ENCODE measurements at regions not wholly inside any gene's neighbourhood (a gene's known extent, or its start where the extent isn't known, plus 50 kb on each side); places are given as distances from the start of the nearest gene placed in this dataset.

GRCh38 chr6:33857932-33858475 is 54.2 kb upstream of the MLN start:
- Histone ChIP-seq H3K36me3 (ENCODE audit: control insufficient read depth, insufficient read depth, low read length) (no peaks in the 10 kb centered on the region), H3K9me3 (ENCODE audit: control insufficient read depth, insufficient read depth, low read length) (no peaks in the 10 kb centered on the region), H3K27me3 (ENCODE audit: control insufficient read depth, insufficient read depth, low read length) (peaks cover 2% of the 10 kb centered on the region), H3K4me1 (ENCODE audit: control insufficient read depth, insufficient read depth, low read length) (no peaks in the 10 kb centered on the region), H3K9ac (ENCODE audit: low read depth, low read length) (no peak overlapping the region), H3K4me3 (ENCODE audit: low read depth, low read length) (no peak overlapping the region)

GRCh38 chr6:33857093-33857931 is 53.5 kb upstream of the MLN start:
- H3K9ac ChIP-seq (ENCODE audit: low read depth, low read length): peak overlapping the region; percentile 5
- no peaks in the 10 kb centered on the region for H3K9me3 ChIP-seq (ENCODE audit: control insufficient read depth, insufficient read depth, low read length)
- H3K4me1 ChIP-seq (ENCODE audit: control insufficient read depth, insufficient read depth, low read length): no peaks in the 10 kb centered on the region
- H3K36me3 ChIP-seq (ENCODE audit: control insufficient read depth, insufficient read depth, low read length): no peaks in the 10 kb centered on the region
- no peak overlapping the region for H3K4me3 ChIP-seq (ENCODE audit: low read depth, low read length)
- H3K27me3 ChIP-seq (ENCODE audit: control insufficient read depth, insufficient read depth, low read length): peaks cover 2% of the 10 kb centered on the region

GRCh38 chr6:33856655-33857054 is 52.9 kb upstream of the MLN start:
- Histone ChIP-seq H3K4me1 (ENCODE audit: control insufficient read depth, insufficient read depth, low read length) (no peaks in the 10 kb centered on the region), H3K9ac (ENCODE audit: low read depth, low read length) (peak overlapping the region; percentile 5), H3K9me3 (ENCODE audit: control insufficient read depth, insufficient read depth, low read length) (no peaks in the 10 kb centered on the region), H3K27me3 (ENCODE audit: control insufficient read depth, insufficient read depth, low read length) (peaks cover 2% of the 10 kb centered on the region), H3K4me3 (ENCODE audit: low read depth, low read length) (no peak overlapping the region), H3K36me3 (ENCODE audit: control insufficient read depth, insufficient read depth, low read length) (no peaks in the 10 kb centered on the region)

- Histone ChIP-seq H3K4me1 (ENCODE audit: control insufficient read depth, insufficient read depth, low read length) (peaks cover 2% of the 10 kb centered on the region), H3K4me3 (ENCODE audit: low read depth, low read length) (no peak overlapping the region), H3K27me3 (ENCODE audit: control insufficient read depth, insufficient read depth, low read length) (peaks cover 2% of the 10 kb centered on the region), H3K36me3 (ENCODE audit: control insufficient read depth, insufficient read depth, low read length) (no peaks in the 10 kb centered on the region), H3K9ac (ENCODE audit: low read depth, low read length) (no peak overlapping the region), H3K9me3 (ENCODE audit: control insufficient read depth, insufficient read depth, low read length) (no peaks in the 10 kb centered on the region)
Measured at GRCh38 chr6:33856031-33856590, 52.3 kb upstream of the MLN start.

GRCh38 chr6:33854572-33855030 is 50.8 kb upstream of the MLN start:
- no peak overlapping the region for H3K4me3 ChIP-seq (ENCODE audit: low read depth, low read length)
- H3K4me1 ChIP-seq (ENCODE audit: control insufficient read depth, insufficient read depth, low read length): peaks cover 6% of the 10 kb centered on the region
- no peaks in the 10 kb centered on the region for H3K9me3 ChIP-seq (ENCODE audit: control insufficient read depth, insufficient read depth, low read length)
- no peak overlapping the region for H3K9ac ChIP-seq (ENCODE audit: low read depth, low read length)
- peaks cover 2% of the 10 kb centered on the region for H3K27me3 ChIP-seq (ENCODE audit: control insufficient read depth, insufficient read depth, low read length)
- H3K36me3 ChIP-seq (ENCODE audit: control insufficient read depth, insufficient read depth, low read length): no peaks in the 10 kb centered on the region

- H3K27me3 ChIP-seq (ENCODE audit: control insufficient read depth, insufficient read depth, low read length): peaks cover 2% of the 10 kb centered on the region
- no peaks in the 10 kb centered on the region for H3K36me3 ChIP-seq (ENCODE audit: control insufficient read depth, insufficient read depth, low read length)
- H3K9me3 ChIP-seq (ENCODE audit: control insufficient read depth, insufficient read depth, low read length): no peaks in the 10 kb centered on the region
- H3K4me3 ChIP-seq (ENCODE audit: low read depth, low read length): no peak overlapping the region
- H3K9ac ChIP-seq (ENCODE audit: low read depth, low read length): no peak overlapping the region
- H3K4me1 ChIP-seq (ENCODE audit: control insufficient read depth, insufficient read depth, low read length): peaks cover 6% of the 10 kb centered on the region
Measured at GRCh38 chr6:33853736-33854135, 49.9 kb upstream of the MLN start.
